Esophagus muscularis mucosa (tissue), 4 donors: ENCODE measurements at regions not wholly inside any gene's neighbourhood (a gene's known extent, or its start where the extent isn't known, plus 50 kb on each side); places are given as distances from the start of the nearest gene placed in this dataset.

Experiments
- CTCF ChIP-seq, 3 experiments: fragments of 200-600 bp in 2 of 3; fragments of 450-650 bp in 1 of 3; sonication (generic) in 2 of 3; IDR thresholded peaks; one replicate each; pipeline ENCODE4 v1.5.1; 2017 to 2019; ENCODE audit warnings: antibody characterized with exemption in 3 of 3, mild to moderate bottlenecking in 2 of 3, moderate library complexity in 1 of 3
- EP300 ChIP-seq: sonication (generic); formaldehyde crosslinking; IDR thresholded peaks from one replicate; pipeline ENCODE4 v1.6.1; 2017; ENCODE audit warnings: antibody characterized with exemption
- POLR2A ChIP-seq: fragments of 450-650 bp; IDR thresholded peaks from one replicate; pipeline ENCODE4 v1.6.1; 2017; ENCODE audit warnings: antibody characterized with exemption, moderate library complexity, mild to moderate bottlenecking, low read depth
- POLR2AphosphoS5 ChIP-seq, 2 donors: sonication (generic); formaldehyde crosslinking; IDR thresholded peaks; one replicate each; pipeline ENCODE4 v1.6.1; 2017; ENCODE audit warnings: antibody characterized with exemption in 2 of 2

DNA sequence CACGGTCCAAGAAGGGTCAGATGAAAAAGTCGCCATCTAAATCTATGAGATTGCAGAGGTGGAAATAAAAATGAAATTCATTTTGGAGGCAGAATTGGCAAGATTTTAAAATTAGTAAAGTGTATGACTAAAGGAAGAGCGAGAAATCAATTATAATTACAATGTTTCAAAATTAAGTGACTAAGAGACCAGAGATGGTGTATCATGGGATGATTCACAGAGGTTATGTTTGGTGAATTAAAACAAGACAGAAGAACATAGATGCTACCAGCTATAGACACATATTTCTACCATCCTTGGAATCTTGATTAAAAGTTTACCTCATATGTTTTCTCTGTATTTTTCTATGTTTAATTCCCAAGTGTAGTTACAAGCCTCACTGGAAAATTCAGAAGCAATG is 308.9 kb upstream of the DNAJC19 start:
- TF ChIP-seq CTCF (IDR thresholded peaks at IDR 0.05) (no peak), POLR2AphosphoS5 (IDR thresholded peaks at IDR 0.05) (no peak), EP300 (no peak), POLR2A (no peak)
